ENCODE measurements at regions not wholly inside any gene's neighbourhood (a gene's known extent, or its start where the extent isn't known, plus 50 kb on each side); places are given as distances from the start of the nearest gene placed in this dataset.
"Not testable (repeated sequence)": the region's sequence is repeated elsewhere in the genome, so short reads cannot be mapped to it uniquely, and the experiment has no call there.

DNA sequence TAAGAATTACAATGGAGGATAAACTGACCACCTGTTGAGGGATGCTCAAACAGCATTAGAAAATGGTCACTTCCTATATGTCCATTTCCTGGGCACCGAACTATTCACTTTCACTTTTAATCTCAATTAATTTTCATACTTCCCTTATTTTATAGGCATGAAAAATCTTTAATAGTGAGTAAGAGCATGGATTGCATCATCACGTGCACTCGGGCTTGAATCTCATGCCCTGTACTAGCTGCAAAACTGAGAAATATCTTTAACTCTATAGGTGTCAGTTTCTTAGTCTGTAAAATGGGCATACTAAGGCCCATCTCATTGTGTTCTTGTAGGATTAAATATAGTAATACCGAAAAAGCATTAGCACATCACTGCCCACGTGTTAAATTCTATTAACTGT lies 183.9 kb upstream of the FIGN start:
- H3K27ac ChIP-seq (ENCODE audit: poor library complexity, severe bottlenecking): no peak overlapping the region
- DNase-seq (ENCODE audit: low spot score) (no peak), ATAC-seq (ENCODE audit: low read depth) (no peak)
- peaks cover 5% of the 10 kb centered on the region for H3K4me1 ChIP-seq (ENCODE audit: insufficient read depth, poor library complexity, severe bottlenecking)
- TF ChIP-seq, protein P1, sequence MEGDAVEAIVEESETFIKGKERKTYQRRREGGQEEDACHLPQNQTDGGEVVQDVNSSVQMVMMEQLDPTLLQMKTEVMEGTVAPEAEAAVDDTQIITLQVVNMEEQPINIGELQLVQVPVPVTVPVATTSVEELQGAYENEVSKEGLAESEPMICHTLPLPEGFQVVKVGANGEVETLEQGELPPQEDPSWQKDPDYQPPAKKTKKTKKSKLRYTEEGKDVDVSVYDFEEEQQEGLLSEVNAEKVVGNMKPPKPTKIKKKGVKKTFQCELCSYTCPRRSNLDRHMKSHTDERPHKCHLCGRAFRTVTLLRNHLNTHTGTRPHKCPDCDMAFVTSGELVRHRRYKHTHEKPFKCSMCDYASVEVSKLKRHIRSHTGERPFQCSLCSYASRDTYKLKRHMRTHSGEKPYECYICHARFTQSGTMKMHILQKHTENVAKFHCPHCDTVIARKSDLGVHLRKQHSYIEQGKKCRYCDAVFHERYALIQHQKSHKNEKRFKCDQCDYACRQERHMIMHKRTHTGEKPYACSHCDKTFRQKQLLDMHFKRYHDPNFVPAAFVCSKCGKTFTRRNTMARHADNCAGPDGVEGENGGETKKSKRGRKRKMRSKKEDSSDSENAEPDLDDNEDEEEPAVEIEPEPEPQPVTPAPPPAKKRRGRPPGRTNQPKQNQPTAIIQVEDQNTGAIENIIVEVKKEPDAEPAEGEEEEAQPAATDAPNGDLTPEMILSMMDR (IDR thresholded peaks at IDR 0.05; ENCODE audit: poor library complexity, severe bottlenecking): no peak
- H3K9me3 ChIP-seq (ENCODE audit: severe bottlenecking): no peaks in the 10 kb centered on the region
- H3K36me3 ChIP-seq (ENCODE audit: low read depth): no peaks in the 10 kb centered on the region
- no peak overlapping the region for H3K4me3 ChIP-seq (ENCODE audit: severe bottlenecking)
- no peaks in the 10 kb centered on the region for H3K27me3 ChIP-seq (ENCODE audit: insufficient read depth, poor library complexity, severe bottlenecking)

DNA sequence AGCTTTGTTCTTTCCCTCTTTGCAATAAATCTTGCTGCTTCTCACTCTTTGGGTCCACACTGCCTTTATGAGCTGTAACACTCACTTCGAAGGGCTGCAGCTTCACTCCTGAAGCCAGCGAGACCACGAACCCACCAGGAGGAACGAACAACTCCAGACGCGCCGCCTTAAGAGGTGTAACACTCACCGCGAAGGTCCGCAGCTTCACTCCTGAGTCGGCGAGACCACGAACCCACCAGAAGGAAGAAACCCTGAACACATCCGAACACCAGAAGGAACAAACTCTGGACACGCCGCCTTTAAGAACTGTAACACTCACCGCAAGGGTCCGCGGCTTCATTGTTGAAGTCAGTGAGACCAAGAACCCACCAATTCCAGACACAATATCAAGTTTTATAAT lies 178.7 kb upstream of the FIGN start:
- not testable (repeated sequence) for H3K4me3 ChIP-seq (ENCODE audit: severe bottlenecking); H3K4me1 ChIP-seq (ENCODE audit: insufficient read depth, poor library complexity, severe bottlenecking); ATAC-seq (ENCODE audit: low read depth); H3K36me3 ChIP-seq (ENCODE audit: low read depth); H3K27ac ChIP-seq (ENCODE audit: poor library complexity, severe bottlenecking); H3K27me3 ChIP-seq (ENCODE audit: insufficient read depth, poor library complexity, severe bottlenecking); H3K9me3 ChIP-seq (ENCODE audit: severe bottlenecking); DNase-seq (ENCODE audit: low spot score)

DNA sequence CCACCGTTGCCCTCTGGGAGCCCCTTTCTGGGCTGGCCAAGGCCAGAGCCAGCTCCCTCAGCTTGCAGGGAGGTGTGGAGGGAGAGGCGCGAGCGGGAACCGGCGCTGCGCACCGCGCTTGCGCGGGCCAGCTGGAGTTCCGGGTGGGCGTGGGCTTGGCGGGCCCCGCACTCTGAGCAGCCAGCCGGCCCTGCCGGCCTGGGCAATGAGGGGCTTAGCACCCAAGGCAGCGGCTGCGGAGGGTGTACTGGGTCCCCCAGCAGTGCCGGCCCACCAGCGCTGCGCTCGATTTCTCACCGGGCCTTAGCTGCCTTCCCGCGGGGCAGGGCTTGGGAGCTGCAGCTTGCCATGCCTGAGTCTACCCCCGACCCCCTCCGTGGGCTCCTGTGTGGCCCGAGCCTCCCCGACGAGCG lies 177.7 kb upstream of the FIGN start:
- ATAC-seq (ENCODE audit: low read depth); H3K9me3 ChIP-seq (ENCODE audit: severe bottlenecking); H3K27me3 ChIP-seq (ENCODE audit: insufficient read depth, poor library complexity, severe bottlenecking); DNase-seq (ENCODE audit: low spot score); H3K27ac ChIP-seq (ENCODE audit: poor library complexity, severe bottlenecking); H3K4me1 ChIP-seq (ENCODE audit: insufficient read depth, poor library complexity, severe bottlenecking); H3K36me3 ChIP-seq (ENCODE audit: low read depth): not testable (repeated sequence)
- peak overlapping the region; percentile 40 for H3K4me3 ChIP-seq (ENCODE audit: severe bottlenecking)

DNA sequence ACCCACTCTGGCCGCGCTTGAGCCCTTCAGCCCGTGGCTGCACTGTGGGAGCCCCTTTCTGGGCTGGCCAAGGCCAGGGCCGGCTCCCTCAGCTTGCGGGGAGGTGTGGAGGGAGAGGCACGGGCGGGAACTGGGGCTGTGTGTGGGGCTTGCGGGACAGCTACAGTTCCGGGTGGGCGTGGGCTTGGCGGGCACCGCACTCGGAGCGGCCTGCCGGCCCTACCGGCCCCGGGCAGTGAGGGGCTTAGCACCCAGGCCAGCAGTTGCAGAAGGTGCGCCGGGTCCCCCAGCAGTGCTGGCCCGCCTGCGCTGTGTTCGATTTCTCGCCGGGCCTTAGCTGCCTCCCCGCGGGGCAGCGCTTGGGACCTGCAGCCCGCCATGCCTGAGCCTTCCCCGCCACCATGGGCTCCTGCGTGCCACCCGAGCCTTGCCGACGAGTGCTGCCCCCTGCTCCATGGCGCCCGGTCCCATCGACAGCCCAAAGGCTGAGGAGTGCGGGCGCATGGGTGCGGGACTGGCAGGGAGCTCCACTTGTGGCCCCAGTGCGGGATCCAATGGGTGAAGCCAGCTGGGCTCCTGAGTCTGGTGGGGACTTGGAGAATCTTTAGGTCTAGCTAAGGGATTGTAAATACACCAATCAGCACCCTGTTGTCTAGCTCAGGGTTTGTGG lies 173.7 kb upstream of the FIGN start:
- Histone ChIP-seq H3K9me3 (ENCODE audit: severe bottlenecking) (no peaks in the 10 kb centered on the region), H3K27ac (ENCODE audit: poor library complexity, severe bottlenecking) (no peak overlapping the region), H3K4me1 (ENCODE audit: insufficient read depth, poor library complexity, severe bottlenecking) (no peaks in the 10 kb centered on the region), H3K27me3 (ENCODE audit: insufficient read depth, poor library complexity, severe bottlenecking) (no peaks in the 10 kb centered on the region), H3K4me3 (ENCODE audit: severe bottlenecking) (no peak overlapping the region), H3K36me3 (ENCODE audit: low read depth) (no peaks in the 10 kb centered on the region)
- ATAC-seq (ENCODE audit: low read depth) (no peak), DNase-seq (ENCODE audit: low spot score) (no peak)
- TF ChIP-seq, protein P1 (IDR thresholded peaks at IDR 0.05; ENCODE audit: poor library complexity, severe bottlenecking): no peak

DNA sequence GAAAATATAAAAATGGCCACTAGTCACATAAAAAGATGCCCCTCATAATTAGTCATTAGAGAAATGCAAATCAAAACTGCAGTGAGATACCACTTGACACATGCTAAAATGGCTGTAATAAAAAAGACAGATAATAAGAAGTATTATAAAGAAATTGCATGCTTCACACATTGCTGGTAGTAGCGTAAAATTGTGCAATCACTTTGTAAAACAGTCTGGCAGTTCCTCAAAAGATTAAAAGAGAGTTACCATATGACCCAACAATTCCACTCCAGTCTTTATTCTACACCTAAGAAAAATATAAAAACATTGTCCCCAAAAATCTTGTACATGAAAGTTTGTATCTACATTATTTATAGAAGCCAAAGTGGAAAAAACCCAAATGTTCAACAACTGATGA lies 170.6 kb upstream of the FIGN start:
- ATAC-seq (ENCODE audit: low read depth) (no peak), DNase-seq (ENCODE audit: low spot score) (no peak)
- H3K4me1 ChIP-seq (ENCODE audit: insufficient read depth, poor library complexity, severe bottlenecking): no peaks in the 10 kb centered on the region
- no peaks in the 10 kb centered on the region for H3K9me3 ChIP-seq (ENCODE audit: severe bottlenecking)
- no peaks in the 10 kb centered on the region for H3K36me3 ChIP-seq (ENCODE audit: low read depth)
- H3K27me3 ChIP-seq (ENCODE audit: insufficient read depth, poor library complexity, severe bottlenecking): no peaks in the 10 kb centered on the region
- no peak overlapping the region for H3K27ac ChIP-seq (ENCODE audit: poor library complexity, severe bottlenecking)
- no peak overlapping the region for H3K4me3 ChIP-seq (ENCODE audit: severe bottlenecking)
- TF ChIP-seq, protein P1 (IDR thresholded peaks at IDR 0.05; ENCODE audit: poor library complexity, severe bottlenecking): no peak

DNA sequence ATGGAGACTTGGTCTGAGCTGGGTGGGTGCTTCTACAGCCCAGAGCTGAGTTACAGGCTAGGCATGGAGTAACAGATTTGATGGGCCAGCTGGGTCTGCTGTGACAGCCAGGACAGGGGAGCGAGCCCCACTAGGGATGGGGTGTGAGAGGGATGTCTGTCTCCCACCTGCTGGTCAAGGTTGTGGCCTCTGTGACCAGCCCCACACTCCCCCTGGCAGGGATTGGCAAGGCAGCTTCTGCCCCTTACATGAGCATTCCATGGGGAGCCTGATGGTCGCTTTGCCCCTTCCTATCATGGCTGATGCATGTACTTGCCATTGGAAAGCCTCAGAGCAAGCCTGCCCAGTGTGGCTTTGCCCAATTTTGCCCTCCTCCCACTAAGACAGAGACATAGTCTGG lies 162.0 kb upstream of the FIGN start:
- ATAC-seq (ENCODE audit: low read depth) (no peak), DNase-seq (ENCODE audit: low spot score) (no peak)
- Histone ChIP-seq H3K27me3 (ENCODE audit: insufficient read depth, poor library complexity, severe bottlenecking) (no peaks in the 10 kb centered on the region), H3K4me3 (ENCODE audit: severe bottlenecking) (no peak overlapping the region), H3K36me3 (ENCODE audit: low read depth) (no peaks in the 10 kb centered on the region), H3K9me3 (ENCODE audit: severe bottlenecking) (peaks cover 4% of the 10 kb centered on the region), H3K4me1 (ENCODE audit: insufficient read depth, poor library complexity, severe bottlenecking) (no peaks in the 10 kb centered on the region), H3K27ac (ENCODE audit: poor library complexity, severe bottlenecking) (no peak overlapping the region)
- TF ChIP-seq, protein P1 (IDR thresholded peaks at IDR 0.05; ENCODE audit: poor library complexity, severe bottlenecking): no peak

DNA sequence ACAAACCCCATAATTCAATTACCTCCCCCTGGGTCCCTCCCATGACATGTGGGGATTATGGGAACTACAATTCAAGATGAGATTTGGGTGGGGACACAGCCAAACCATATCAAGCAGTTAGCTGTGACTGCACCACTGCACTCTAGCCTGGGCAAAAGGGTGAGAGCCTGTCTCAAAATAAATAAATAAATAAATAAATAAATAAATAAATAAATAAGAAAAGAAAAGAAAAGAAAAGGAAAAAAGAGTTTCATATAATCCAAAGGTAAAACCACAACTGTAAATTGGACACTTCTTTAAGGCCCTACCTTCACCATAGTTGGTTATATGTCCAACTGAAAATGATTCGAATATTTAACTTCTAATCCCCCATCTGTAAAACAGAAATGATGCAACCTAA lies 157.6 kb upstream of the FIGN start:
- not testable (repeated sequence) for H3K9me3 ChIP-seq (ENCODE audit: severe bottlenecking); H3K4me1 ChIP-seq (ENCODE audit: insufficient read depth, poor library complexity, severe bottlenecking); ATAC-seq (ENCODE audit: low read depth); H3K27me3 ChIP-seq (ENCODE audit: insufficient read depth, poor library complexity, severe bottlenecking); DNase-seq (ENCODE audit: low spot score); H3K27ac ChIP-seq (ENCODE audit: poor library complexity, severe bottlenecking); H3K36me3 ChIP-seq (ENCODE audit: low read depth); H3K4me3 ChIP-seq (ENCODE audit: severe bottlenecking)
